ENCODE measurements at regions not wholly inside any gene's neighbourhood (a gene's known extent, or its start where the extent isn't known, plus 50 kb on each side); places are given as distances from the start of the nearest gene placed in this dataset.

DNA sequence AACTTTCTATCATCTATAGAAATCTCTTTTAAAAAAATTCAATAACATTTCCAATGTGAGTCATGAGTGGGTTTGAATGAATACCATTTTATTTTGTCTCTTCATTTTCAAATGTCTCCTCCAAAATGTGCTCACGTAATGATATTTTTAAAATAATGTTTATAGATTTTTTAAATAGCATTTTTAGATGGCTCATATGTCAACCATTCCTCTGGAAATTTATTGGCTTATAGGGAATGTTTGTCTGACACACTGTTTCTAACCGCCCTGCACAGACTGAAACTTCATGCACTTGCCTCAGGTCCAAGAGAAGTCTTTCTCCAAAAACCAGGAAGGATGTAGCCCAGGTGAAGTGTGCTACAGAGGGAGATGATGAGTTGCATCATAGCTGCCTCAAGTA, 88.8 kb upstream of the PLEKHG7 start:
- no peak for DNase-seq

DNA sequence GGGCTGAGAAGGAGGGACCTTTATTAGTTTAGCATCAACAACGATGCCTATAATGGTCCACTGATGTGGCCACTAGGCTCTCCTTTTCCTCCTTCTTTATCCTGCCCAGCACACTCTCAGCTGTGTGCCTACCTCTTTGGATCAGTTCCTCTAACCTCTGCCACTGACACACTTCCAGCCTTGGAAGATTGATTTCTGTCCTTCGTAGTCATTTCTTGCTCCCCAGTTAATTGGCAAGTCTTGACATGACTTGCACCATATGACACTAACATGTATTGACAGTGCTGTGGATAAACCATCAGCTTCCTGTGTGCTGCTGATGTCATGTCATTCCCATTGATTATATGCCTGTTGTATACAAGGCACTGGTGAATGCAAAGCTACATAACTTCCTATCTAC, 90.2 kb upstream of the PLEKHG7 start:
- no peak for DNase-seq

DNA sequence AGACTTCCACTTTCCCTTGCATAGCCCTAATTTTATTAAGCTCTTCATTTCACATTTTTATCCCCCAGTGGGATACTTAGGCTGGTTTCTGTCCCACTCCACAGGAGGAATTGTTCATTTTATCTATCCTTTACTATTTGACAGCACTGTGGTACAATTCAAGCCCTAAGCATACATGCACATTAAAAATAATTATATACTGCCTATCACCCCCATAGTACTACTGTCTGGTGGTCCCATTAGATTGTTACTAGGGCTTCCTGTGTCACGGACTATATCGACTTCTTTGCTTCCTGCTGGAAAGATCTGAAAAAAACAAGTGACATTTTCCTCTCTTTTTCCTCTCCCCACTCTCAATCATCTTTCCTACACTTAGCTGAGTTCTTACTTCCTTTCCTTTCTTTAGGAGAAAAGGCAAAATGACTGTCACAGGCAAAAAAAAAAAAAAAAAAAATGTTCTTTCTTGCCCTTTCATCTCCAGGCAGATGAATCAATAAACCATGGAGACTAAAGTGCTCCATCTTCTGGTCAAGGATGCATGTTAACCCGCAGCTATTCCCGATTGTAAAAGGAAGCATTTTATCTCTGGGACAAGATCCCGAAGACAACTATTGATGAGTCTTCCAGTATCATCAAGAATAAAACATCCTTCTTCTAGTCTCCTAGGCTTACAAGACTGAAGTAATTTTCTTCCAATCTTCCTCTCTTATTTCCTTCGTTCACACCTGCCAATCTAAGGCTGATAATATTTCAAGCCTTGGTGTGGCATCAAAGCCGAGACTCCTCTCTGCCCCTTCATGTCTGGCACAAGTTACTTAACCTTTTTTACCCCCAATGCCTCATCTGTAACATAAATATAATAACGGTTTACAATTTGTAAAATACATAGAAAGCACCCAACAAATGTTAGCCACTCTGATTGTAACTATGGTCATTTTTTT, 94.4 kb upstream of the PLEKHG7 start:
- peak; percentile 42 to 49 for DNase-seq

DNA sequence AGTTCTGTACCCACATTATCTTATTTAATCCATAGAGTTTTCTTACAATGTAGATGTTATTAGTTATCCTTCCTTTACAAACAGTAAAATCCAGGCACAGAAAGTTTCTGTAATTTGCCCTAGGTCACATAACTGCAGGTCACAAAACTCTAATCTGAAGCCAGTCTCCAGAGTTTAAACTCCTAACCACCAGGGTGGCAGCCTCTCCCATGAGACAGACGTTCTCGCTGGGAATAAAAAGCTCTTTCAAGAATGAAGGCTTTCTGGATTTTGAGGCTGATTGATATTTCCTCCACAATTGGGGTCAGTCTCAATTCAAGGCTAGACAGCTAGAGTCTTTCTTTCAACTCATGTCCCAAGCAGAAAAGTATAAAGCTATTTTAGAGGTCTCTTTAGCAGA, 95.8 kb upstream of the PLEKHG7 start:
- no peak for DNase-seq

DNA sequence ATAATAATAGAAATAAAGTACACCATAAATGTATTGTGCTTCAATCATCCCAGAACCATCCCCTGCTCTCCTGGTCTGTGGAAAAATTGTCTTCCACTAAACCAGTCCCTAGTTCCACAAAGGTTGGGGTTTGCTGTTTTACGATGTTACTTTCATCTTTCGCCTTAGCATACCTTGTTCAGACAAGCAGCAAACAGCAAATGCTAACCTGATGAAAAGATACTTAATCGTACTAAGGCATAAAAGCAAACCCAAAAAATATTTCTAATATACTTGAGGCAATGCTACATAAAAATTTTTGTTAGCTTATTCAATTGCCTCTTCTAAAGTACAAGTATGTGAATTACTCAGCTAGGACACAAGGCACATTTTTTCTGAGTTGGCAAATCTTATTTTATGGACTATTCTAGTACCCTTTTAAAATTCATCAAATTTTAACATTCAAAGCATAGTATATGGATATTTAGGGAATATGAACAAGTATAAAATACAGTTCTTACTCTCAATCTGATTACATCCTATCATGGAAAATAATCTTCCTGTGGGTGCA, 97.1 kb upstream of the PLEKHG7 start:
- DNase-seq = no peak

DNA sequence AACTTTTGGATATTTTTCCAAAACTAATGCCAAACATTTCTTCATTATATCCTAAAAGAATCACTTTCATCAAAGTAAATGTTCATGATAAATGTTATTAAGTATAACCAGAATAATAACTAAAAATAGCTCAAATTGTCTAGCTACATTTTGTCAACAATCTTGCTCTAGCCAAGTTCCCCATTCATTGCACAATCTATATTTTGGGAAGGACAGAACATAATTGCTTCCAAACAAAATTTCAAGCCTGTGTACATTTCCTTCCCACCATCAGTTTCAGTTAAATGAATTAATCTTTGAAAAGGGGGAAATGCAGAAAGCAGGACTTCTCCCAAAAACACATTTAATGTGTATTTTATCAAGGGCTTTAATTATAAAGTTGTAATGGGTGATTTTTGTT, 98.0 kb upstream of the PLEKHG7 start:
- peak in 1 of 2 donors; percentile 26 for DNase-seq

DNA sequence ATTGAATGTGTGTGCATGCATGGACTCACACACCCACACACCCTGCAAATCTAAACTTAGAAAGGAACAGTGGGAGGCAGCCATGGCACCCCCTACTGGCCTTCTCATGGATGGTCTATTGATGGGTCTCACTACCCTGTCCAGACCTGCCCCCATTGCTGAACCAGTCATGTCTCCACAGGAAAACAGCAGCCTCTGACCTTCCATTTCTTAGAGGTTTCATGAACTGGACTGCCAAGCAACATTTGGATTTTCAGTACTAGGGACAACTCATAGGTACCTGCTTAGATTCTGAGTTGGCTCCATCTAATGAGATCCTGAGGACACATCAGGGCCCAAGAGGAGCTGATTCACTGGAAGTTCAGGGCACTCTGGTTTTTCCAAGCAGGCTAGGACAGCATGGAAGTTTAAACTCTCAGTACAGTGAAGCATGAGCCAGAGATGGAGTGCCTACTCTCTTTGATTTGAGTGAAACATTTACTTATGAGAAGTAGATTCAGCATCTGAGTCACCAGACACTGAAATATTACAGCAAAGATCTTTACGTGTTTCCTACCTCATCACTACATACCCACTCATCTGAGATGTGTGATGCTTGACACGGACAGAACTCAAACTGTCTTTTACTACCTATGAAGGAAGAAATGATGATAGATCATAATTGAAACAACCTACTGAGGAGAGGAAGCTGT, 98.9 kb upstream of the PLEKHG7 start:
- DNase-seq = peak; percentile 9 to 20

DNA sequence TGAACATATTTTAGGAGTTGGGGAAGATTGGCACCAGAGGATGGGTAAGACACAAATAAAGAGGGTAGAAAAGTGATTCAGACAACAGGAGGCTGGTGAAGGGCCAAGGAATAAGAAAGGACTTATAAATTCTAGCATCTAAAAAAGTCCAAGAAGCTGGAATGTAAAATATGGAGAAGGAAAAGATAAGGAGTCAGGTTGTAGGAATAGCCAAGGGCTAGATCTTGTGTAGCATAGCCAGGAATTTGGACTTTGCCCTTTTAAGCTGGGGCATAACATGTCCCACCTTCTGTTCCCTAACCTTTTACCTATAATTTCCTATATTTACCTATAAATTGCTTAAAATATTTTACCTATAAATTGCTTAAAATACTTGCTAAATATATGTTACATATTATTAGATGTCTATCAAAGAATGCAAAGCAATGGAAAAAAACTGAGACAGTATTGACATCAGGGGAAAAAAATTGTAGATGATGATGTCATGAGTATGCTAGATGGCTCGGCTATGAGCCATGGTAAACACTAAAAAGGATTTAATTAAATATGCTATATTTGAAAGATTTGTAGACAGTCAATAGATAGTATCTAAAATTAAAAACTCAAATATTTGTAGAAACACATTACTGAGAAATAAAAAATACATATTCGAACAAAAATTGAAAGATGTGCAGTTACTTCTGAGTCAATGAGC, 99.7 kb upstream of the PLEKHG7 start:
- no peak for DNase-seq

DNA sequence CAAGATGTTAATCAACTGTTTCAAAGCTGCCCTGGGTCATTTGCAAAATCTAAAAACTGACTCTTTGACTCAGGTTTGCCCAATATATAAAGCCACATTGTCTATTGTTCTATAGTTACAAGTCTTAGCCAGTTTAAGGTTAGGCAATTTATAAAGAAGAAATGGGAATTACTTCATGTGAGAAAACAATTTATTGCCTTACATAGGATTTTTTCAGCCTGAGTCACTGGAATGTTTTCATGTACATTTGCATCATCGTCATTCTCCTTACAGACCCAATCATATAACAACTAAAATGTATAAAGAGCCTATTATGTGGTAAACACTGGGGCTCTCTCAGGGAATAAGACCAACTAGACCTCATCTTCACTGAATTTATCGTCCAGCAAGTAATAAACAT, 100.3 kb upstream of the PLEKHG7 start:
- DNase-seq = peak; percentile 13 to 49

DNA sequence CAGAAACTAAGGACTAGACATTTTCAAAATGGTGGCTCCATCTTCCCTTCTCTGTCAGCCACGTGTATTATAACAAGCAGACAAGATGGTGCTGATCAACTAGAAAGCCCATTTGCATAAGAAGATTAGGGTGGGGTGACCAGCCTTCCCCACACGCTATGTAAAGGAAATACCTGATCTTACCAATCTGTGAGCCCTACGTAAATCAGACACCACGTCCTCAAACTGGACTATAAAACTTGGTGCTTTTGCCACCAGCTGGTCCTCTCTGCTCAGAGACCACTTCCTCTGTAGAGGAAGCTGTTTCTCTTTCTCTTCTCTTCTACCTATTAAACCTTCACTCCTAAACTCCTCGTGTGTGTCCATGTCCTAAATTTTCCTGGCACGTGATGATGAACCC, 101.1 kb upstream of the PLEKHG7 start:
- DNase-seq = no peak

DNA sequence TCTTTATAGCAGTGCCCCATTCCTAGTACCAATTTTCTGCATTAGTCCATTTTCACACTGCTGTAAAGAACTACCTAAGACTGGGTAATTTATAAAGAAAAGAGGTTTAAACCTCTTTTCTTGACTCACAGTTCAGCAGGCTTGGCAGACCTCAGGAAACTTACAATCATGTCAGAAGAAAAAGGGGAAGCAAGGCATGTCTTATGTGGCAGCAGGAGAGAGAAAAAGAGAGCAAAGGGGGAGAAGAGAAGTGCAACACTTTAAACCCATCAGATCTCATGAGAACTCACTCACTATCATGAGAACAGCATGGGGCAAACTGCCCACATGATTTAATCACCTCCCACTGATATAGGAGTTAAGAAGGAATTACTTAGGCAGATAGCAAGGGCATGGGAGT, 101.6 kb upstream of the PLEKHG7 start:
- peak in 1 of 2 donors; percentile 7 for DNase-seq

DNA sequence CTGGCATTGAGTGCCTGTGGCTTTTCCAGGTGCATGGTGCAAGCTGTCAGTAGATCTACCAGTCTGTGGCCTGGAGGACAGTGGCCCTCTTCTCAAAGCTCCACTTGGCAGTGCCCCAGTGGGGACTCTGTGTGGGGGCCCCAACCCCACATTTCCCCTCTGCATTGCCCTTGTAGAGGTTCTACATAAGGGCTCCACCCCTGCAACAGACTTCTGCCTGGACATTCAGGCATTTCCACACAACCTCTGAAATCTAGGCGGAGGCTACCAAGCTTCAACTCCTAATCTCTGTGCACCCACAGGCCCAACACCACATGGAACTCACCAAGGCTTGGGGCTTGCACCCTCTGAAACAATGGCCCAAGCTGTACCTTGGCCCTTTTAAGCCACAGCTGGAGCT, 102.7 kb upstream of the PLEKHG7 start:
- DNase-seq = no peak

DNA sequence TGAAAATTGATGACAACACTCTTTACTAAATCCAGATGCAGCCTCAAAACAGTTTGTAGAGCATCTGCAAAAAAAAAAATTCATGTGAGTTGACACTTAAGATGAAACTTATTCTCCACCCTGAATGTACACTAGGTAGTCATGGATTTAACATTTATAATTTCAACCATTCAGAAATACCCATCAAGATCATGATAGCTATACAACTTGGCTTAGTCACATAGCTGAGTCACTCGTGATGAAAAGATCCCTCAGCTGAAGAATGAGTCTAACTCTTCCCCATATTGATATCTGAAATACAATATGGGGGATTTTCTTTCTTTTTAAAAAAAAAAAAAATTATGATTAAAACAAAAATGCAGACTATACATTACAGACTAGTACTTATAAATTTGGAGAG, 104.8 kb upstream of the PLEKHG7 start:
- DNase-seq = peak in 1 of 2 donors; percentile 18

DNA sequence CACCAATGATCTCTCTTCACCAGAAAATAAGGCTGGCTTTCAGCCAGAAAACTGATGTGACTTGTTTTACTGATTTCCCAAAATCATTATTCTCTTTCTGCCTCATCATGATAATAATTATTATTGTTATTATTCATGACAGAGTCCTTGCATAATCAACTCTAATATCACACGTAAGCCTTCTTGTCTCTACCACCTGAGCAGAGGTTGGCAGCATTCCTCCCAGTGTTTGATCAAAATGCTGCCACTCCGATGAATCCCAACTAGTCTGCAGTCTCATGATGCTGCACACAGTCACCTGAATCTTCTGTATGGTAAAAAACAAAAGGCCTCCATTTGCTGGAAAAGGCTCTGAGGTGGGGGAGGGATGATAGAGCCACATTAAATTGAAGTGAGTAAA, 105.7 kb upstream of the PLEKHG7 start:
- DNase-seq = no peak

DNA sequence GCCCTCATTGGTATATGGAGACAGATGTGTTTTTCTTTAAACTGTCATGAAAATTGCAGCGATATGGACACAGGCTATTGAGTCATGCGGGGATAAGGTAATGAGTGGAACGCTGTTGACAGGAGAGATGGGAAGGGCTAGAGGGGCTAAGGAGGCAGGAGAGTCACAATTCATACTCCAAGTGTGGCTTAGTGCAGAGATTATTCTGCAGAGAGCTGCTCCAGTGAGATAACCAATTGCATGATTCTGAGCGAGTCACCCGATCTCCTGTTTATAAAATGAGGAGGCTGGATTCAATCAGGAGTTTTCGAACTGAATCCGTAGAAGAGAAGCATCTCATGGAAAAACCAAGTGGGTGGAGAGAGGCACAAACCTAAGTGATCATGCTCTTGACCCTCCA, 106.4 kb upstream of the PLEKHG7 start:
- no peak for DNase-seq

DNA sequence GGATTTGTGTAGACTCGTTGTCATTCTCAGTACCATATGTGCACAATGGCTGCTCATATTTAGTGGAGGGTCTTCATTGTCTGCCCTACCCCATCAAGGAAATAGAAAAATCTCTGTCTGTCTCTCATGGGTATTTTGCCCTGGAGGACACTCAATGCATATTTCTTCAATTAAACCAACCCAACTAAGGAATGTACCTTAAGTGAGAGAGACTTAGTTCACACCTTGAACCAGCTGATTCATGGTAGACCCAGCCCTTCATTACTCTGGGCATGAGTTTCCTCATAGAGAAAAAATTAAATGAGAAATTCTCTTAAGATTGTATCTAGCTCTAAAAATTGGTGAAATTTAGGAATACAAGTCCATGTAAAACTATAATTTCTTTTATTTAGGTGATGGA, 107.1 kb upstream of the PLEKHG7 start:
- no peak for DNase-seq

DNA sequence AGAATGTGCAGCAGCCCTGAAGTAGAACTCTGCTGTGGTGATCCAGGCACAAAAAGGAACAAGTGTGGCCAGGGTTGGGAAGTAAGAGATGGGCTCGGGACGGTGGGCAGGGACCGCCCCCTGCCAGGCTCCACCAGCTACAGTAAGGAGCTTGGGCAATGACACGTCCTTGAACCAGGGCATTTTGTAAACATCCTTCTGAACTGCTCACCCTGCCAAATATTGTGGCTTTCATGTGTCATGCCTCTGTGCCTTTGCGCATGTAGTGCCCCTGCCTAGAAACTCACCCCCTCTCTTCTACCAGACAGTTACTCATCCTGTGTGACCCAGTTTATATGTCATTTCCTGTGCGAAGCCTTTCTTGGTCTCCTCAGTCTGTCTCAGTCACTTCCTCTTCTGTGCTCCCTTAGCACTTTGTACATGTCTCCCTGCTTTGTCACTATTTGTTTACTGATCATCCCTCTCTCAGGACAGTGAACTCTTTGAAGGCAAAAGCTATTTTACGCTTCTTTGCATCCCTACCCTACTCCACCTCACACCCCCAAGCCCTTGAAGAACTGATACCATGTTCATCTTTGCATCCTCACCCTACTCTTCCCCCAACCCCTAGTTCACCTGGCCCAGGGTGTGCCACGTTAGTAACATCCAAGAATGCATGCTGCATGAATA, 108.9 kb upstream of the PLEKHG7 start:
- peak; percentile 91 to 92 for DNase-seq

DNA sequence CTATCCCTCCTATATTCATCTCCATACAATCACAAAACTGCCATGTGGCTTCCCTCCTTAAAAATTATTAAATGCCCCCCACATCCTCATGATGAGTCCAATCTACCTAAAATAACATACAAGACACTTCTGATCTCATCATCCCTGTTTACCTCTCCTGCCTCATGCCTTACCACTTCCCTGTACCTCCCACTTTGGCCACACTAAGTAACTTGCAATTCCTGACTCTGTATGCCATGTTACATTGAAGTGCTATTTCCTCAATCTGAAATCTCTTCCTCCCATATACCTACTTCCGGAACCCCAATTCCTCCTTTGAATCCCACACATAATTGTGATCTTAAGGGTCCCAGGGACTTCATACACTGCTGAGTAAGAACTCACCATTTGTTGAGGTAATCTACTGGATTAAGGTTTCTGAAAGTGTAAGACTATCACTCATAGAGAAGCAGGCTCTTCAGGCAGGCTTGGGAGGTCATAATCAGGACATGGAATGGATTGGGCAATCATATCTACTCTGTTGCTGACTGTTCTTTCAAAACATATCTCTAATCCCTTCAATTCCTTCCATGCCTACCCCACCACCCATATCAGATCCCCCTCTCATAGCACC, 117.6 kb upstream of the PLEKHG7 start:
- peak; percentile 57 to 66 for DNase-seq

DNA sequence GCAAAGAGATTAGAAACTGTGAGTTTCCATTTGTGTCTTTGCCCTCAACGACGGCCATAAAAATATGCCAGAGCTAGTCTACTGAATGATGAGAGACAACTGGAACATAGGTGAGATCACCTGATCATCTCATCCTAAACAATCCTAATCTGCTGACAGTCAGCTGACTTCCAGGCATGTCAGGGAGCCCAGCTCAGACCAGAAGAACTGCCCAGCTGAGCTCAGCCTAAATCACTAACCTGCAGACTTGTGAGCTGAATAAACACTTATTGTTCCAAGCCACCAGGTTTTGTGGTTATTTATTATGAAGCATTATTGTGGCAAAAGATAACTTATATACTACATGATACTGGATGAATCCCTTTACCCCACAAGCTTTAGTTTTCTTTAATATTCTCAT, 118.9 kb upstream of the PLEKHG7 start:
- no peak for DNase-seq

DNA sequence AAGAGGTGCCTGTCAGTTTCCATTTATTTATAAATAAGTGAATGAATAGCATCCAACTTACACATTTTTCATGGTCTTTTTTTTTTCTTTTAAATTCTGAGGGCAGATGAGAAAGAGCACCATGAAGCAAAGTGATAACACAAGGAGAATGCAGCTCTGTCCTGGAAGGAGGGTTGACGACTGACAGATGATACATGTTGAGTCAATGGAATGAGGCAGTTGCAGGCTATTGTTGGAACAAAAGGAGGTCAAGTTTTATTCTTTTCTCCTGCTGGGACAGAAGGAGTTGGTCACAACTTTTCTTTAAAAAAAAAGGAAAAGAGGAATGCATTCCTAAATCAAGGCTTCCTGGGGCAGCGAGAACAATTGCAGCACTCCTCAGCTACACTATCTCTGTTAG, 119.9 kb upstream of the PLEKHG7 start:
- no peak for DNase-seq

DNA sequence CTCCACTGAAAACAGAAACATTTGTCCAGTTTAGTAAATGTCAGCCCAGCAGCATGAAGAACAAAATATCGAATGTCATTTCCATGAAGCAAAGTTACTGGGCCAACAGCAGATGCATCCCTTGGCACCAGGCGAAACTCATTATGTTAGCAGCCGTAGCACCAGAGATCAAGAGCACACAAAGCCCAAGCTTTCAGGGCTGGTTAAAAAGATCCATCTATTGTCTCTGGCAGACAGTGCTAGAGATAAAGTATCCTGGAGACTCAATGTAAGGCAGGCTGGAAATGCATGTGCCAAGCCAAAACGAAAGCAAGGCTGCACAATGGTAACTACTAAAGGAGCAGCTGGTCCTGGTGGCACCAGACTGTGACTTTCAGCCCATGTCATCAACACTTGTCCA, 120.3 kb upstream of the PLEKHG7 start:
- no peak for DNase-seq

DNA sequence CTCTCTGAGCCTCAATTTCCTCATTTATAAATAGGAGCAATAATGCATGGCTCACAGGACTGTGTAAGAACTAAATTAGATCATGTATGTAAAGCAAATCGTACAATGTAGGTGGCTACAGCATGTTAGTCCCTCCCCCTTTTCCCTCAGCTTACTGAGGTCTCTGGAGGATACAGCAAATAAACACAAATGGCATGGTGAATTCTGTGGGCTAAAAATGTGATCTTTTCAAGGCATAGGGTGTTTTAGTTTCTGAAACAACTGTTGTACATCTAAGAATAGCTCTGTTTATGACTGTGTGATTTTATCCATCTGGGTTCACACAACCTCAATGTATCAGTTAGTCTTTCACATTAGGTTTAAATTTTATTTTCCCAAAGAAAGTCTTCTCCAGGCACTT, 121.2 kb upstream of the PLEKHG7 start:
- peak in 1 of 2 donors; percentile 16 for DNase-seq

All from inflammatory macrophage (primary cell).